ENCODE measurements at regions not wholly inside any gene's neighbourhood (a gene's known extent, or its start where the extent isn't known, plus 50 kb on each side); places are given as distances from the start of the nearest gene placed in this dataset.
A peak's percentile ranks its signal among the peaks of the same experiment; 100 is the strongest.
"Not testable (repeated sequence)": the region's sequence is repeated elsewhere in the genome, so short reads cannot be mapped to it uniquely, and the experiment has no call there.

- DNase-seq = no peak
- 54 to 69% methylated on average over 5 of the region's 5 CpGs for WGBS, 2 donors
- no peaks in the 10 kb centered on the region for H3K4me1 ChIP-seq
- H3K36me3 ChIP-seq = no peaks in the 10 kb centered on the region
- TF ChIP-seq EP300 (IDR thresholded peaks at IDR 0.05) = no peak
- TF ChIP-seq POLR2AphosphoS5 (IDR thresholded peaks at IDR 0.05) = no peak
- TF ChIP-seq CTCF (IDR thresholded peaks at IDR 0.05) = no peak
- no peak for TF ChIP-seq POLR2A (IDR thresholded peaks at IDR 0.05)
- peak; percentile 36 to 57 for ATAC-seq (ENCODE audit: low FRiP score in 2 of 2)
- no peak overlapping the region for H3K27ac ChIP-seq
- no peak overlapping the region for H3K4me3 ChIP-seq
- H3K9me3 ChIP-seq = peaks cover 0 to 27% (median 3%) of the 10 kb centered on the region in 4 donors
- H3K27me3 ChIP-seq = no peaks in the 10 kb centered on the region
Measured at GRCh38 chr7:153567426-153567825, 484.8 kb upstream of the DPP6 start.

- not testable (repeated sequence) for ATAC-seq (ENCODE audit: low FRiP score in 2 of 2); DNase-seq; H3K36me3 ChIP-seq; H3K4me3 ChIP-seq; H3K27me3 ChIP-seq; H3K4me1 ChIP-seq; H3K27ac ChIP-seq
- peaks cover 0 to 24% (median 3%) of the 10 kb centered on the region in 4 donors for H3K9me3 ChIP-seq
- 100% methylated on average over 1 of the region's 1 CpG for WGBS, 2 donors
Measured at GRCh38 chr7:153569520-153569919, 482.7 kb upstream of the DPP6 start.

GRCh38 chr7:153576096-153576495 lies 476.1 kb upstream of the DPP6 start:
- Histone ChIP-seq H3K27me3 (no peaks in the 10 kb centered on the region), H3K9me3 (peaks cover 7 to 20% (median 12%) of the 10 kb centered on the region in 4 donors), H3K36me3 (no peaks in the 10 kb centered on the region), H3K27ac (no peak overlapping the region), H3K4me1 (no peaks in the 10 kb centered on the region), H3K4me3 (no peak overlapping the region)
- no peak for TF ChIP-seq POLR2A (IDR thresholded peaks at IDR 0.05)
- TF ChIP-seq EP300 (IDR thresholded peaks at IDR 0.05) = no peak
- TF ChIP-seq CTCF (IDR thresholded peaks at IDR 0.05) = no peak
- TF ChIP-seq POLR2AphosphoS5 (IDR thresholded peaks at IDR 0.05) = no peak
- ATAC-seq (ENCODE audit: low FRiP score in 2 of 2) (no peak), DNase-seq (no peak)
- 91 to 93% methylated on average over 1 of the region's 1 CpG for WGBS, 2 donors

DNA sequence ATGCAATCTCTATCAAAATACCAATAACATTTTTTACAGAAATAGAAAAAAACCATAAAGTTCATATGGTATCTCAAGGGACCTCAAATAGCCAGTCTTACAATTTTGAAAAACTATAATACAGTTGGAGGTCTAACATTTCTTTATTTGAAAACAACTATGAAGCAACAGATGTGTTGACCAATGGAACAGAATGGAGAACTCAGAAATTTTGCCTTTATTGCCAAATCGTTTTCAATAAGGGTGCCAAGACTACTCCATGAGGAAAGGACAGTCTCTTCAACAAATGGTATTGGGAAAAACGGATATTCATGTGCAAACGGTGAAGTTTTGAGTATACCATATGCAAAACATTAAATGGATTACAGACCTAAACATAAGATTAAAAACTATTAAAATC lies 470.8 kb upstream of the DPP6 start:
- 69 to 73% methylated on average over 3 of the region's 3 CpGs for WGBS, 2 donors
- H3K9me3 ChIP-seq = peaks cover 0 to 9% (median 3%) of the 10 kb centered on the region in 4 donors
- no peak for TF ChIP-seq POLR2A (IDR thresholded peaks at IDR 0.05)
- TF ChIP-seq POLR2AphosphoS5 (IDR thresholded peaks at IDR 0.05) = no peak
- TF ChIP-seq EP300 (IDR thresholded peaks at IDR 0.05) = no peak
- TF ChIP-seq CTCF (IDR thresholded peaks at IDR 0.05) = no peak
- no peaks in the 10 kb centered on the region for H3K36me3 ChIP-seq
- ATAC-seq (ENCODE audit: low FRiP score in 2 of 2) = no peak
- no peak for DNase-seq
- no peak overlapping the region for H3K27ac ChIP-seq
- no peaks in the 10 kb centered on the region for H3K4me1 ChIP-seq
- H3K27me3 ChIP-seq = no peaks in the 10 kb centered on the region
- H3K4me3 ChIP-seq = no peak overlapping the region

- WGBS, 2 donors = 78 to 81% methylated on average over 3 of the region's 3 CpGs
- H3K4me3 ChIP-seq = no peak overlapping the region
- ATAC-seq (ENCODE audit: low FRiP score in 2 of 2) = no peak
- H3K4me1 ChIP-seq = no peaks in the 10 kb centered on the region
- TF ChIP-seq CTCF (IDR thresholded peaks at IDR 0.05) = no peak
- TF ChIP-seq POLR2A (IDR thresholded peaks at IDR 0.05) = no peak
- no peak for TF ChIP-seq POLR2AphosphoS5 (IDR thresholded peaks at IDR 0.05)
- TF ChIP-seq EP300 (IDR thresholded peaks at IDR 0.05) = no peak
- no peak for DNase-seq
- H3K9me3 ChIP-seq = no peaks in the 10 kb centered on the region
- no peaks in the 10 kb centered on the region for H3K27me3 ChIP-seq
- no peak overlapping the region for H3K27ac ChIP-seq
- no peaks in the 10 kb centered on the region for H3K36me3 ChIP-seq
Measured at GRCh38 chr7:153584132-153584531, 468.1 kb upstream of the DPP6 start.
